GM23338 (cell line): ENCODE measurements at regions not wholly inside any gene's neighbourhood (a gene's known extent, or its start where the extent isn't known, plus 50 kb on each side); places are given as distances from the start of the nearest gene placed in this dataset.
A peak's percentile ranks its signal among the peaks of the same experiment; 100 is the strongest.

Experiments
- ATAC-seq: fragments of 200-7000 bp; cut with Tn5 transposase; 3 replicates; pipeline ENCODE4 v1.9.1; 2020
- DNase-seq: peaks from one replicate; pipeline ENCODE4 v3.0.0-alpha.2; 2015; ENCODE audit warnings: low spot score
- H2AFZ ChIP-seq: fragments of 200-600 bp; sonication (generic); 2 replicates; pipeline ENCODE4 v1.8.0; 2016; ENCODE audit warnings: antibody characterized with exemption, mild to moderate bottlenecking, moderate library complexity
- H3F3A ChIP-seq: fragments of 200-600 bp; sonication (generic); replicated peaks from 2 replicates; pipeline ENCODE4 v1.8.0; 2017; ENCODE audit warnings: antibody characterized with exemption, mixed run types, low read depth
- H3K27ac ChIP-seq: fragments of 200-600 bp; sonication (generic); 2 replicates; pipeline ENCODE4 v1.6.1; 2016; ENCODE audit warnings: low read depth
- H3K27me3 ChIP-seq: fragments of 200-600 bp; sonication (generic); 2 replicates; pipeline ENCODE4 v1.8.0; 2016; ENCODE audit warnings: mild to moderate bottlenecking, mixed run types, moderate library complexity; ENCODE audit not compliant: insufficient read depth
- H3K36me3 ChIP-seq: fragments of 200-600 bp; sonication (generic); 2 replicates; pipeline ENCODE4 v1.8.0; 2016; ENCODE audit warnings: mild to moderate bottlenecking; ENCODE audit not compliant: insufficient read depth
- H3K4me1 ChIP-seq: fragments of 200-600 bp; sonication (generic); 2 replicates; pipeline ENCODE4 v1.8.0; 2016; ENCODE audit warnings: mild to moderate bottlenecking, moderate library complexity; ENCODE audit not compliant: insufficient read depth
- H3K4me2 ChIP-seq: fragments of 200-600 bp; sonication (generic); 2 replicates; pipeline ENCODE4 v1.7.1; 2017; ENCODE audit warnings: mixed run types
- H3K4me3 ChIP-seq: fragments of 200-600 bp; sonication (generic); 2 replicates; pipeline ENCODE4 v1.6.1; 2016; ENCODE audit warnings: mixed run types
- H3K79me2 ChIP-seq: fragments of 200-600 bp; sonication (generic); replicated peaks from 2 replicates; pipeline ENCODE4 v1.8.0; 2017; ENCODE audit warnings: mild to moderate bottlenecking; ENCODE audit not compliant: insufficient read depth
- H3K9me2 ChIP-seq: fragments of 200-600 bp; sonication (generic); 2 replicates; pipeline ENCODE4 v1.8.0; 2017; ENCODE audit not compliant: insufficient read depth
- H4K20me1 ChIP-seq: fragments of 200-600 bp; sonication (generic); replicated peaks from 2 replicates; pipeline ENCODE4 v1.8.0; 2017; ENCODE audit warnings: mild to moderate bottlenecking; ENCODE audit not compliant: insufficient read depth
- H3K27ac Mint-ChIP-seq: 2 replicates; pipeline ENCODE4 v1.8.0; 2020; ENCODE audit warnings: inconsistent platforms, mild to moderate bottlenecking, moderate library complexity, mixed read lengths
- H3K27me3 Mint-ChIP-seq: 3 replicates; pipeline ENCODE4 v1.8.0; 2022; ENCODE audit warnings: low read depth, mild to moderate bottlenecking, moderate library complexity, mixed read lengths, inconsistent platforms; ENCODE audit not compliant: insufficient read depth, poor library complexity
- H3K36me3 Mint-ChIP-seq: 3 replicates; pipeline ENCODE4 v1.8.0; 2021; ENCODE audit warnings: low read depth, mild to moderate bottlenecking, inconsistent platforms, moderate library complexity, mixed read lengths
- H3K4me1 Mint-ChIP-seq: 3 replicates; pipeline ENCODE4 v1.8.0; 2020; ENCODE audit warnings: mild to moderate bottlenecking, inconsistent platforms, mixed read lengths
- H3K4me3 Mint-ChIP-seq: 3 replicates; pipeline ENCODE4 v1.8.0; 2021; ENCODE audit warnings: moderate library complexity, mild to moderate bottlenecking, inconsistent platforms, mixed read lengths
- H3K9me3 Mint-ChIP-seq: 3 replicates; pipeline ENCODE4 v1.8.0; 2020; ENCODE audit warnings: moderate library complexity, mild to moderate bottlenecking, inconsistent platforms, mixed read lengths
- CREB1 ChIP-seq: fragments of 250-450 bp; sonication (Bioruptor Pico); IDR thresholded peaks from 2 replicates; pipeline ENCODE4 v1.5.0; 2020; ENCODE audit warnings: low read depth, mild to moderate bottlenecking, moderate library complexity
- CTCF ChIP-seq, 2 experiments: fragments of 200-600 bp in 1 of 2; sonication (generic) in 1 of 2; conservative IDR thresholded peaks; 2 replicates each; pipeline versions ENCODE4 v1.5.1 to v1.6.1; 2016 to 2017; ENCODE audit warnings: antibody characterized with exemption in 2 of 2, low read depth in 2 of 2, mild to moderate bottlenecking in 2 of 2, moderate library complexity in 1 of 2
- ETS1 ChIP-seq: IDR thresholded peaks from 2 replicates; pipeline ENCODE4 v1.6.1; 2016; ENCODE audit warnings: antibody characterized with exemption
- EZH2 ChIP-seq: fragments of 200-600 bp; sonication (generic); IDR thresholded peaks from one replicate; pipeline ENCODE4 v1.8.0; 2017; ENCODE audit warnings: antibody characterized with exemption, mild to moderate bottlenecking, low read depth; ENCODE audit not compliant: unreplicated experiment
- EZH2phosphoT487 ChIP-seq: fragments of 200-600 bp; sonication (generic); IDR thresholded peaks from one replicate; pipeline ENCODE4 v1.8.1; 2018; ENCODE audit warnings: antibody characterized with exemption; ENCODE audit not compliant: unreplicated experiment
- JUNB ChIP-seq: IDR thresholded peaks from one replicate; pipeline ENCODE4 v1.6.1; 2016; ENCODE audit warnings: antibody characterized with exemption; ENCODE audit not compliant: unreplicated experiment
- NANOG ChIP-seq: IDR thresholded peaks from 2 replicates; pipeline ENCODE4 v1.6.1; 2016; ENCODE audit warnings: antibody characterized with exemption, borderline replicate concordance
- POLR2AphosphoS5 ChIP-seq: IDR thresholded peaks from 2 replicates; pipeline ENCODE4 v1.6.1; 2016; ENCODE audit warnings: antibody characterized with exemption, low read depth
- REST ChIP-seq: IDR thresholded peaks from one replicate; pipeline ENCODE4 v1.6.1; 2018; ENCODE audit warnings: antibody characterized with exemption; ENCODE audit not compliant: unreplicated experiment
- STAT1 ChIP-seq: IDR thresholded peaks from one replicate; pipeline ENCODE4 v1.6.1; 2016; ENCODE audit warnings: antibody characterized with exemption; ENCODE audit not compliant: unreplicated experiment
- ZNF114 ChIP-seq: fragments of 250-450 bp; sonication (Bioruptor Pico); IDR thresholded peaks from 2 replicates; pipeline ENCODE4 v1.5.0; 2020; ENCODE audit warnings: mild to moderate bottlenecking, moderate library complexity
- ZNF331 ChIP-seq: fragments of 250-450 bp; sonication (Bioruptor Pico); IDR thresholded peaks from 2 replicates; pipeline ENCODE4 v1.5.0; 2020; ENCODE audit warnings: low read depth, mild to moderate bottlenecking, moderate library complexity
- ZNF462 ChIP-seq: fragments of 250-450 bp; sonication (Bioruptor Pico); IDR thresholded peaks from 2 replicates; pipeline ENCODE4 v1.5.0; 2020; ENCODE audit warnings: mild to moderate bottlenecking, moderate library complexity

DNA sequence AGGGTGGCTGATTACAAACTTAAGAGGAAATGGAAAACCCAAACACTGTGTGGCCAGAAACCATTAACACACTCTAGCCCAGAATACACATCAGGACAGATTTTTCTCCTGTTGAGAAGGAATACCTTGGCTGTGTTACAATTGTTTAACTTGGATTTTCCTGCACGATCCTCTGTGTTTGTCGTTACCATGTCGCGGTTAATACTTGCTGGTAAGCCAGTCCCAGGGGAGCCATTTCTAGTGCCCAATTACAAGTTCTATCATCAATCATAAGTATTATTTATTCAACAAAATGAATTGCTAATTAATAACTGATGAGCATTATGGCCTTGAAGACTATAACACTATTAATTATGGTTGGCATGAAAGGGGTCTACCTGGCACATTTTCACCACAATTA lies 146.8 kb downstream of the LNPK start:
- DNase-seq: no peak
- Histone ChIP-seq H3K4me3 (no peak overlapping the region), H3K27me3 (no peaks in the 10 kb centered on the region), H3K9me2 (no peaks in the 10 kb centered on the region), H2AFZ (no peak overlapping the region), H3F3A (no peaks in the 10 kb centered on the region), H3K36me3 (no peaks in the 10 kb centered on the region), H3K27ac (no peak overlapping the region), H3K4me1 (peaks cover 29% of the 10 kb centered on the region), H3K79me2 (no peaks in the 10 kb centered on the region), H4K20me1 (no peaks in the 10 kb centered on the region), H3K4me2 (peak overlapping the region; percentile 11; the same call in 1 of the 2 replicates)
- Mint-ChIP-seq H3K27ac (no peak overlapping the region), H3K36me3 (no peaks in the 10 kb centered on the region), H3K27me3 (no peaks in the 10 kb centered on the region), H3K4me1 (peaks cover 36% of the 10 kb centered on the region), H3K4me3 (no peak overlapping the region), H3K9me3 (no peaks in the 10 kb centered on the region)
- ATAC-seq: no peak
- no peak for TF ChIP-seq STAT1
- TF ChIP-seq REST: no peak
- TF ChIP-seq EZH2phosphoT487: no peak
- no peak for TF ChIP-seq ZNF331 (CRISPR knock-in tag)
- no peak for TF ChIP-seq POLR2AphosphoS5
- TF ChIP-seq JUNB: no peak
- no peak for TF ChIP-seq CREB1 (CRISPR knock-in tag)
- TF ChIP-seq CTCF (conservative IDR thresholded peaks at IDR 0.05; ENCODE audit: low read depth in 2 of 2): no peak
- no peak for TF ChIP-seq ZNF114 (CRISPR knock-in tag)
- TF ChIP-seq NANOG: no peak
- no peak for TF ChIP-seq ZNF462 (CRISPR knock-in tag)
- no peak for TF ChIP-seq EZH2
- no peak for TF ChIP-seq ETS1
